A549 (cell line): ENCODE measurements at regions not wholly inside any gene's neighbourhood (a gene's known extent, or its start where the extent isn't known, plus 50 kb on each side); places are given as distances from the start of the nearest gene placed in this dataset.

Source experiments
- ATAC-seq, 2 experiments: fragments of 200-7000 bp in 1 of 2; fragments of >200 bp in 1 of 2; cut with Nextera tagmentation in 1 of 2; cut with Tn5 transposase in 1 of 2; 3 replicates each; pipeline versions ENCODE4 v1.8.0 to v1.9.1; 2018 to 2020; ENCODE audit warnings: mild to moderate bottlenecking in 1 of 2, moderate library complexity in 1 of 2
- CTCF ChIA-PET: fragments of 300-600 bp; sonication (Branson Sonifier 250); formaldehyde crosslinking; extraction: SDS; loops from one replicate; lab custom pipeline; 2021; ENCODE audit warnings: antibody characterized with exemption, inconsistent platforms; lab: Yijun Ruan, JAX
- POLR2A ChIA-PET: fragments of 350-600 bp; formaldehyde crosslinking; extraction: SDS; loops from one replicate; lab custom pipeline; 2021; ENCODE audit warnings: antibody characterized with exemption, inconsistent platforms; lab: Yijun Ruan, JAX
- DNase-seq, 2 experiments: peaks; one replicate each; pipeline versions ENCODE4 v3.0.0 to v3.0.0-alpha.2; 2011 to 2016; ENCODE audit warnings: low read depth in 1 of 2, low spot score in 1 of 2
- FAIRE-seq: peaks from 2 replicates; lab custom pipeline; 2011; peaks lifted over from hg19 to GRCh38; lab: Jason Lieb, UNC
- H3K27ac ChIP-seq, 2 experiments: fragments of >200 bp; sonication (Bioruptor Twin); formaldehyde crosslinking; 3 replicates each; pipeline ENCODE4 v1.5.1; 2016 to 2017
- H3K4me1 ChIP-seq: fragments of >200 bp; sonication (Bioruptor Twin); formaldehyde crosslinking; 3 replicates; pipeline ENCODE4 v1.6.1; 2016
- H3K4me2 ChIP-seq: fragments of >200 bp; sonication (Bioruptor Twin); formaldehyde crosslinking; 3 replicates; pipeline ENCODE4 v1.6.1; 2016
- H3K4me3 ChIP-seq: fragments of >200 bp; sonication (Bioruptor Twin); formaldehyde crosslinking; 3 replicates; pipeline ENCODE4 v1.5.1; 2016
- H3K9me3 ChIP-seq: fragments of >200 bp; sonication (Bioruptor Twin); formaldehyde crosslinking; 3 replicates; pipeline ENCODE4 v1.6.1; 2016
- CHD2 ChIP-seq: fragments of 150-350 bp; IDR thresholded peaks from 2 replicates; pipeline ENCODE4 v1.6.1; 2014; ENCODE audit warnings: low read length; ENCODE audit not compliant: partially characterized antibody
- EP300 ChIP-seq, 2 experiments: fragments of >200 bp; sonication (Bioruptor Twin); formaldehyde crosslinking; IDR thresholded peaks; 2 replicates in 1 of 2; 3 replicates in 1 of 2; pipeline ENCODE4 v1.6.1; 2016 to 2017
- GATA3 ChIP-seq: IDR thresholded peaks from 2 replicates; pipeline ENCODE4 v1.6.1; 2012; ENCODE audit warnings: borderline replicate concordance
- HOXA7 ChIP-seq: fragments of 250-450 bp; sonication (Bioruptor Pico); IDR thresholded peaks from 2 replicates; pipeline ENCODE4 v1.5.0; 2020; ENCODE audit warnings: mild to moderate bottlenecking, moderate library complexity
- JUNB ChIP-seq: fragments of >200 bp; sonication (Bioruptor Twin); formaldehyde crosslinking; IDR thresholded peaks from 2 replicates; pipeline ENCODE4 v1.6.1; 2016
- MYC ChIP-seq: IDR thresholded peaks from 2 replicates; pipeline ENCODE4 v1.6.1; 2012; ENCODE audit warnings: mild to moderate bottlenecking, inconsistent platforms, low read length, improper control_type of control experiment, borderline replicate concordance
- NFE2L2 ChIP-seq: fragments of 150-350 bp; conservative IDR thresholded peaks from 2 replicates; pipeline ENCODE4 v1.6.1; 2014; ENCODE audit warnings: low read length
- NPAS2 ChIP-seq: fragments of 250-450 bp; sonication (Bioruptor Pico); IDR thresholded peaks from 2 replicates; pipeline ENCODE4 v1.8.0; 2022; ENCODE audit warnings: mild to moderate bottlenecking, moderate library complexity, borderline replicate concordance
- PHF8 ChIP-seq: fragments of 200-600 bp; sonication (generic); IDR thresholded peaks from 2 replicates; pipeline ENCODE4 v1.6.1; 2016; ENCODE audit warnings: low read depth, mild to moderate bottlenecking, antibody characterized with exemption, moderate library complexity, borderline replicate concordance
- RARB ChIP-seq: fragments of 250-450 bp; sonication (Bioruptor Pico); IDR thresholded peaks from 2 replicates; pipeline ENCODE4 v1.8.0; 2021; ENCODE audit warnings: mild to moderate bottlenecking, moderate library complexity
- SMC3 ChIP-seq: fragments of >200 bp; sonication (Bioruptor Twin); formaldehyde crosslinking; IDR thresholded peaks from 3 replicates; pipeline ENCODE4 v1.6.1; 2018; ENCODE audit warnings: inconsistent platforms
- TFCP2L1 ChIP-seq: fragments of 250-450 bp; sonication (Bioruptor Pico); IDR thresholded peaks from 2 replicates; pipeline ENCODE4 v1.5.0; 2021; ENCODE audit warnings: mild to moderate bottlenecking
- ZC3H11A ChIP-seq: fragments of 450-650 bp; IDR thresholded peaks from 2 replicates; pipeline ENCODE4 v1.6.1; 2014; ENCODE audit warnings: antibody characterized with exemption, mild to moderate bottlenecking
- ZSCAN20 ChIP-seq: fragments of 250-450 bp; sonication (Bioruptor Pico); IDR thresholded peaks from 2 replicates; pipeline ENCODE4 v1.8.0; 2022; ENCODE audit warnings: mild to moderate bottlenecking, moderate library complexity
- WGBS: methylation state at CpG from one replicate; pipeline ENCODE4 v1.1.6; 2017; ENCODE audit errors: missing lambda C conversion rate; 5-methylcytosine and 5-hydroxymethylcytosine counted together
- TF ChIP-seq, protein P1 (sequence below): fragments of 450-650 bp; IDR thresholded peaks from 2 replicates; pipeline ENCODE4 v1.6.1; 2014; ENCODE audit warnings: antibody characterized with exemption
- TF ChIP-seq, protein P2 (sequence below): fragments of >200 bp; sonication (Bioruptor Twin); formaldehyde crosslinking; IDR thresholded peaks from 3 replicates; pipeline ENCODE4 v1.6.1; 2016
- TF ChIP-seq, protein P3 (sequence below): IDR thresholded peaks from 2 replicates; pipeline ENCODE4 v1.6.1; 2012; ENCODE audit warnings: low read depth, borderline replicate concordance
- TF ChIP-seq, protein P4 (sequence below): fragments of >200 bp; sonication (Bioruptor Twin); formaldehyde crosslinking; IDR thresholded peaks from 3 replicates; pipeline ENCODE4 v1.5.1; 2016
- TF ChIP-seq, protein P5 (sequence below): fragments of 250-450 bp; sonication (Bioruptor Pico); IDR thresholded peaks from 2 replicates; pipeline ENCODE4 v1.5.0; 2021; ENCODE audit warnings: mild to moderate bottlenecking, moderate library complexity, borderline replicate concordance
- TF ChIP-seq, protein P6 (sequence below): fragments of 200-600 bp; sonication (generic); IDR thresholded peaks from 2 replicates; pipeline ENCODE4 v1.6.1; 2016; ENCODE audit warnings: antibody characterized with exemption, mild to moderate bottlenecking, moderate library complexity

DNA sequence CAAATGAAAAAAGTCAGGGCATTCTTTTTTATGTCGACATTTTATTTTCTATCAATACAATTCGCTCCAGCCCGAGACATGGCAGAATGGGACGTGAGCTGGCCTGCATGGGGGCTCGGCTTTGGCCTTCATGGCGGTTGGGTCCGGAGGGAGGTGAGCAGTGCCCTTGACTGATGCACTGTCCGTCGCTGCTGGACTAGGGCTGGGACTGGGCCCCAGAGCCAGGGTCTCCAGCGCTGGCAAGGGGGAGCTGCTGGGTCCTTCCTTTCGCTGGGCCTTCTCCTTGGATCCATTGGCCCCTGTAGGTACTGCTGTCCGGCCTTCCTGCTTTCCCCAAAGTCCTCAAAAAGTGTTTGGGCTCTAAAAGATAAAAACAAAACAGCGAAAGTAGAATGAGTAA lies 124.6 kb downstream of the EDN3 start:
- ChIA-PET POLR2A (no interaction called here), CTCF (interaction anchor here (0.6 to 2.3 kb wide), 2 partner anchors 71 to 374 kb away, joined by 3 to 7 read pairs; no protein-coding TSS in a partner anchor)
- WGBS = 71% methylated on average over 13 of the region's 13 CpGs
- Histone ChIP-seq H3K4me3 (no peak overlapping the region), H3K27ac (no peak overlapping the region), H3K4me2 (no peak overlapping the region), H3K4me1 (no peaks in the 10 kb centered on the region), H3K9me3 (no peaks in the 10 kb centered on the region)
- DNase-seq (no peak), ATAC-seq (no peak), FAIRE-seq (no peak)
- TF ChIP-seq, protein P1, sequence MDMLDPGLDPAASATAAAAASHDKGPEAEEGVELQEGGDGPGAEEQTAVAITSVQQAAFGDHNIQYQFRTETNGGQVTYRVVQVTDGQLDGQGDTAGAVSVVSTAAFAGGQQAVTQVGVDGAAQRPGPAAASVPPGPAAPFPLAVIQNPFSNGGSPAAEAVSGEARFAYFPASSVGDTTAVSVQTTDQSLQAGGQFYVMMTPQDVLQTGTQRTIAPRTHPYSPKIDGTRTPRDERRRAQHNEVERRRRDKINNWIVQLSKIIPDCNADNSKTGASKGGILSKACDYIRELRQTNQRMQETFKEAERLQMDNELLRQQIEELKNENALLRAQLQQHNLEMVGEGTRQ = no peak
- no peak for TF ChIP-seq EP300 (IDR thresholded peaks at IDR 0.05)
- TF ChIP-seq CHD2 = no peak
- no peak for TF ChIP-seq TFCP2L1
- TF ChIP-seq ZSCAN20 (CRISPR knock-in tag) = no peak
- TF ChIP-seq PHF8 = no peak
- no peak for TF ChIP-seq MYC
- TF ChIP-seq, protein P2, sequence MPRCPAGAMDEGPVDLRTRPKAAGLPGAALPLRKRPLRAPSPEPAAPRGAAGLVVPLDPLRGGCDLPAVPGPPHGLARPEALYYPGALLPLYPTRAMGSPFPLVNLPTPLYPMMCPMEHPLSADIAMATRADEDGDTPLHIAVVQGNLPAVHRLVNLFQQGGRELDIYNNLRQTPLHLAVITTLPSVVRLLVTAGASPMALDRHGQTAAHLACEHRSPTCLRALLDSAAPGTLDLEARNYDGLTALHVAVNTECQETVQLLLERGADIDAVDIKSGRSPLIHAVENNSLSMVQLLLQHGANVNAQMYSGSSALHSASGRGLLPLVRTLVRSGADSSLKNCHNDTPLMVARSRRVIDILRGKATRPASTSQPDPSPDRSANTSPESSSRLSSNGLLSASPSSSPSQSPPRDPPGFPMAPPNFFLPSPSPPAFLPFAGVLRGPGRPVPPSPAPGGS = no peak
- TF ChIP-seq NPAS2 (CRISPR knock-in tag) = no peak
- no peak for TF ChIP-seq SMC3
- TF ChIP-seq JUNB = no peak
- TF ChIP-seq, protein P3, sequence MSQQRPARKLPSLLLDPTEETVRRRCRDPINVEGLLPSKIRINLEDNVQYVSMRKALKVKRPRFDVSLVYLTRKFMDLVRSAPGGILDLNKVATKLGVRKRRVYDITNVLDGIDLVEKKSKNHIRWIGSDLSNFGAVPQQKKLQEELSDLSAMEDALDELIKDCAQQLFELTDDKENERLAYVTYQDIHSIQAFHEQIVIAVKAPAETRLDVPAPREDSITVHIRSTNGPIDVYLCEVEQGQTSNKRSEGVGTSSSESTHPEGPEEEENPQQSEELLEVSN = no peak
- no peak for TF ChIP-seq HOXA7 (CRISPR knock-in tag)
- TF ChIP-seq, protein P4, sequence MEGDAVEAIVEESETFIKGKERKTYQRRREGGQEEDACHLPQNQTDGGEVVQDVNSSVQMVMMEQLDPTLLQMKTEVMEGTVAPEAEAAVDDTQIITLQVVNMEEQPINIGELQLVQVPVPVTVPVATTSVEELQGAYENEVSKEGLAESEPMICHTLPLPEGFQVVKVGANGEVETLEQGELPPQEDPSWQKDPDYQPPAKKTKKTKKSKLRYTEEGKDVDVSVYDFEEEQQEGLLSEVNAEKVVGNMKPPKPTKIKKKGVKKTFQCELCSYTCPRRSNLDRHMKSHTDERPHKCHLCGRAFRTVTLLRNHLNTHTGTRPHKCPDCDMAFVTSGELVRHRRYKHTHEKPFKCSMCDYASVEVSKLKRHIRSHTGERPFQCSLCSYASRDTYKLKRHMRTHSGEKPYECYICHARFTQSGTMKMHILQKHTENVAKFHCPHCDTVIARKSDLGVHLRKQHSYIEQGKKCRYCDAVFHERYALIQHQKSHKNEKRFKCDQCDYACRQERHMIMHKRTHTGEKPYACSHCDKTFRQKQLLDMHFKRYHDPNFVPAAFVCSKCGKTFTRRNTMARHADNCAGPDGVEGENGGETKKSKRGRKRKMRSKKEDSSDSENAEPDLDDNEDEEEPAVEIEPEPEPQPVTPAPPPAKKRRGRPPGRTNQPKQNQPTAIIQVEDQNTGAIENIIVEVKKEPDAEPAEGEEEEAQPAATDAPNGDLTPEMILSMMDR = no peak
- TF ChIP-seq ZC3H11A = no peak
- TF ChIP-seq, protein P5, sequence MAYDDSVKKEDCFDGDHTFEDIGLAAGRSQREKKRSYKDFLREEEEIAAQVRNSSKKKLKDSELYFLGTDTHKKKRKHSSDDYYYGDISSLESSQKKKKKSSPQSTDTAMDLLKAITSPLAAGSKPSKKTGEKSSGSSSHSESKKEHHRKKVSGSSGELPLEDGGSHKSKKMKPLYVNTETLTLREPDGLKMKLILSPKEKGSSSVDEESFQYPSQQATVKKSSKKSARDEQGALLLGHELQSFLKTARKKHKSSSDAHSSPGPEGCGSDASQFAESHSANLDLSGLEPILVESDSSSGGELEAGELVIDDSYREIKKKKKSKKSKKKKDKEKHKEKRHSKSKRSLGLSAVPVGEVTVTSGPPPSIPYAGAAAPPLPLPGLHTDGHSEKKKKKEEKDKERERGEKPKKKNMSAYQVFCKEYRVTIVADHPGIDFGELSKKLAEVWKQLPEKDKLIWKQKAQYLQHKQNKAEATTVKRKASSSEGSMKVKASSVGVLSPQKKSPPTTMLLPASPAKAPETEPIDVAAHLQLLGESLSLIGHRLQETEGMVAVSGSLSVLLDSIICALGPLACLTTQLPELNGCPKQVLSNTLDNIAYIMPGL (CRISPR knock-in tag) = no peak

DNA sequence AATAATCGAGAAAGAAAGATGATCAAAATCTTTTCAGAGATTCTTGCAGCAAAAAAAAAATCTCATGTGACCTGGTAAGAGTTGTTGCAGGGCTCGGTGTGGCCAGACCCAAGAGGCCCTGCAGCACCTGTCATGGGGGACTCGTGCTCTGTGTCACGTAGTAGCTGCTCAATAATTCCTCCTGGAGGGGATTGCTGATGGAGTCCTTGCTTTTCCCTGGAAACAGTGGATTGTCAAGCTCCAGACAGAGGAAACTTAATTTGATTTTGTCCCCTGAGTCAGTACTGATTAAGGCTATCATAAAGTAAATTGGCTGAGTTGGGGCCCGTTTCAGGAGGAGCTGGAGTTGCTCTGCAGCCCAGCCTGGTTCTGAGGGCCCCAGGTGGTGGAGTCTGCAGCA lies 125.2 kb downstream of the EDN3 start:
- POLR2A ChIA-PET = no interaction called here
- CTCF ChIA-PET = interaction anchor here (0.6 to 2.3 kb wide), 3 partner anchors 13 to 375 kb away, joined by 3 to 7 read pairs (median 4); no protein-coding TSS in a partner anchor
- TF ChIP-seq RARB (CRISPR knock-in tag) (no peak), GATA3 (no peak), JUNB (no peak), NFE2L2 (no peak)
- TF ChIP-seq, protein P6, sequence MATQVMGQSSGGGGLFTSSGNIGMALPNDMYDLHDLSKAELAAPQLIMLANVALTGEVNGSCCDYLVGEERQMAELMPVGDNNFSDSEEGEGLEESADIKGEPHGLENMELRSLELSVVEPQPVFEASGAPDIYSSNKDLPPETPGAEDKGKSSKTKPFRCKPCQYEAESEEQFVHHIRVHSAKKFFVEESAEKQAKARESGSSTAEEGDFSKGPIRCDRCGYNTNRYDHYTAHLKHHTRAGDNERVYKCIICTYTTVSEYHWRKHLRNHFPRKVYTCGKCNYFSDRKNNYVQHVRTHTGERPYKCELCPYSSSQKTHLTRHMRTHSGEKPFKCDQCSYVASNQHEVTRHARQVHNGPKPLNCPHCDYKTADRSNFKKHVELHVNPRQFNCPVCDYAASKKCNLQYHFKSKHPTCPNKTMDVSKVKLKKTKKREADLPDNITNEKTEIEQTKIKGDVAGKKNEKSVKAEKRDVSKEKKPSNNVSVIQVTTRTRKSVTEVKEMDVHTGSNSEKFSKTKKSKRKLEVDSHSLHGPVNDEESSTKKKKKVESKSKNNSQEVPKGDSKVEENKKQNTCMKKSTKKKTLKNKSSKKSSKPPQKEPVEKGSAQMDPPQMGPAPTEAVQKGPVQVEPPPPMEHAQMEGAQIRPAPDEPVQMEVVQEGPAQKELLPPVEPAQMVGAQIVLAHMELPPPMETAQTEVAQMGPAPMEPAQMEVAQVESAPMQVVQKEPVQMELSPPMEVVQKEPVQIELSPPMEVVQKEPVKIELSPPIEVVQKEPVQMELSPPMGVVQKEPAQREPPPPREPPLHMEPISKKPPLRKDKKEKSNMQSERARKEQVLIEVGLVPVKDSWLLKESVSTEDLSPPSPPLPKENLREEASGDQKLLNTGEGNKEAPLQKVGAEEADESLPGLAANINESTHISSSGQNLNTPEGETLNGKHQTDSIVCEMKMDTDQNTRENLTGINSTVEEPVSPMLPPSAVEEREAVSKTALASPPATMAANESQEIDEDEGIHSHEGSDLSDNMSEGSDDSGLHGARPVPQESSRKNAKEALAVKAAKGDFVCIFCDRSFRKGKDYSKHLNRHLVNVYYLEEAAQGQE = no peak
- FAIRE-seq (no peak), DNase-seq (no peak), ATAC-seq (no peak)
- 21% methylated on average over 5 of the region's 5 CpGs for WGBS
- Histone ChIP-seq H3K9me3 (no peaks in the 10 kb centered on the region), H3K4me3 (no peak overlapping the region), H3K27ac (no peak overlapping the region), H3K4me1 (no peaks in the 10 kb centered on the region), H3K4me2 (no peak overlapping the region)
